ENCODE measurements at regions not wholly inside any gene's neighbourhood (a gene's known extent, or its start where the extent isn't known, plus 50 kb on each side); places are given as distances from the start of the nearest gene placed in this dataset.

DNA sequence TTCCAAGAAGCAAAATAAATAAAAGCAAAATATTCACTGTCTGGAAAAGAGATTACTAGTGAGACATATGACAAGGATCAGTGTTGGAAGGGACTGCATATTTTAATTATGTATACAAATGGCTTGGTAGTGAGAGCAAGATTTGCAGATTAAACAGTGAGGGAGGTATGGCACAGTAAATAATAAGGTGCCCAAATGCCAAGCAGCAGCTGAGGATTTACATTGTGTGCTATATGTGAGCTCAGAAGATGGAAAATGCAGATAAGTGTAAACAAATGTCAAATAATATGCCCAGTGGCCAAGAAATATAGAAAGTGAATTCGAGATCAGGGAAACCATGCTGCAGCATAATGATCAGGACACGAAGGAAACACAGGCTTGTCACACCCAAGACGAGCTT, 173.8 kb upstream of the NRSN1 start:
- TF ChIP-seq, protein P1, sequence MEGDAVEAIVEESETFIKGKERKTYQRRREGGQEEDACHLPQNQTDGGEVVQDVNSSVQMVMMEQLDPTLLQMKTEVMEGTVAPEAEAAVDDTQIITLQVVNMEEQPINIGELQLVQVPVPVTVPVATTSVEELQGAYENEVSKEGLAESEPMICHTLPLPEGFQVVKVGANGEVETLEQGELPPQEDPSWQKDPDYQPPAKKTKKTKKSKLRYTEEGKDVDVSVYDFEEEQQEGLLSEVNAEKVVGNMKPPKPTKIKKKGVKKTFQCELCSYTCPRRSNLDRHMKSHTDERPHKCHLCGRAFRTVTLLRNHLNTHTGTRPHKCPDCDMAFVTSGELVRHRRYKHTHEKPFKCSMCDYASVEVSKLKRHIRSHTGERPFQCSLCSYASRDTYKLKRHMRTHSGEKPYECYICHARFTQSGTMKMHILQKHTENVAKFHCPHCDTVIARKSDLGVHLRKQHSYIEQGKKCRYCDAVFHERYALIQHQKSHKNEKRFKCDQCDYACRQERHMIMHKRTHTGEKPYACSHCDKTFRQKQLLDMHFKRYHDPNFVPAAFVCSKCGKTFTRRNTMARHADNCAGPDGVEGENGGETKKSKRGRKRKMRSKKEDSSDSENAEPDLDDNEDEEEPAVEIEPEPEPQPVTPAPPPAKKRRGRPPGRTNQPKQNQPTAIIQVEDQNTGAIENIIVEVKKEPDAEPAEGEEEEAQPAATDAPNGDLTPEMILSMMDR (IDR thresholded peaks at IDR 0.05): no peak
- TF ChIP-seq EP300 (IDR thresholded peaks at IDR 0.05) (no peak), POLR2A (IDR thresholded peaks at IDR 0.05) (no peak)

Measured in stomach (tissue), 4 donors.